ENCODE measurements at regions not wholly inside any gene's neighbourhood (a gene's known extent, or its start where the extent isn't known, plus 50 kb on each side); places are given as distances from the start of the nearest gene placed in this dataset.

DNA sequence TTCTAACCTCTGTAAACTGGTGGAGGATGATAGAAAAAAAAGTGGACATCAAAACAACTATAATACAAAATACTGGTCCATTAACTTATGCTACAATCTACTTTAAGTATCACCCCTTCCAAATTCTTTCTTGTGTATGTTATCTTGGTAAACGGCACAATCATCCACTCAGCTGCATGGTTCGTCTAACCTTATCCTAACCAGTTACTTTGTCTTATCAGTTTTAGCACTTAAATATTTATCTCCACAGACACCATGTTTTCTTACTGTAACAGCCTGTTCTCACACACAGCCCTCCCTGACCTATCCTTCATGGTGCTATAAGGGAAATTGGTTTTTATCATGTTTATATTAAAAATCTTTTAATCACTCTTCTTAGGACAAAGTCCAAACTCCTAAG, 157.2 kb downstream of the PTGER3 start:
- Histone ChIP-seq H3K79me2 (ENCODE audit: insufficient read depth, low read length) (no peaks in the 10 kb centered on the region), H2BK120ac (ENCODE audit: low read depth, low read length, poor library complexity, severe bottlenecking) (no peak overlapping the region), H3K4me2 (ENCODE audit: insufficient read depth, insufficient read length, low read length) (no peak overlapping the region), H3K4me1 (ENCODE audit: insufficient read depth, low read length) (peaks cover 5% of the 10 kb centered on the region; the same call in 1 of the 2 replicates), H3K9ac (ENCODE audit: extremely low read depth, insufficient read length, low read length) (no peak overlapping the region), H2AFZ (ENCODE audit: low read length) (no peak overlapping the region), H3K14ac (ENCODE audit: insufficient read depth, low read length) (no peak overlapping the region), H3K27ac (ENCODE audit: insufficient read length, low read depth, low read length) (no peak overlapping the region), H3K79me1 (ENCODE audit: insufficient read depth, low read depth, low read length, poor library complexity, severe bottlenecking) (no peaks in the 10 kb centered on the region), H3K23ac (ENCODE audit: insufficient read length, low read depth, low read length) (no peak overlapping the region), H2BK20ac (ENCODE audit: low read depth, low read length, poor library complexity, severe bottlenecking) (no peak overlapping the region), H3K27me3 (ENCODE audit: insufficient read depth, low read length) (no peaks in the 10 kb centered on the region), H4K5ac (ENCODE audit: insufficient read length, low read depth, low read length) (no peak overlapping the region), H3T11ph (ENCODE audit: low read length) (no peak overlapping the region), H2AK5ac (ENCODE audit: insufficient read length, low read length) (no peak overlapping the region), H2BK15ac (ENCODE audit: low read depth, low read length) (no peak overlapping the region), H2BK5ac (ENCODE audit: insufficient read length, low read length) (no peak overlapping the region), H3K56ac (ENCODE audit: insufficient read length, low read depth, low read length) (no peak overlapping the region), H4K91ac (ENCODE audit: insufficient read length, low read depth, low read length) (no peak overlapping the region), H3K23me2 (ENCODE audit: insufficient read length, low read depth, low read length, poor library complexity, severe bottlenecking) (no peaks in the 10 kb centered on the region), H4K20me1 (ENCODE audit: control insufficient read depth, insufficient read depth, insufficient read length) (no peaks in the 10 kb centered on the region), H4K8ac (replicated peaks; ENCODE audit: insufficient read length, low read depth, low read length) (no peak overlapping the region), H3K9me3 (ENCODE audit: control insufficient read depth, low read depth, low read length) (no peaks in the 10 kb centered on the region), H3K18ac (ENCODE audit: insufficient read length, low read depth, low read length) (no peak overlapping the region), H2BK12ac (ENCODE audit: insufficient read length, low read depth, low read length) (no peak overlapping the region), H3K4ac (ENCODE audit: low read depth, low read length) (no peak overlapping the region)
- Mint-ChIP-seq H3K27me3 (ENCODE audit: low read depth) (no peaks in the 10 kb centered on the region), H3K4me3 (no peak overlapping the region), H3K9me3 (no peaks in the 10 kb centered on the region), H3K27ac (no peak overlapping the region), H3K4me1 (peaks cover 13% of the 10 kb centered on the region in 2 experiments), H3K36me3 (ENCODE audit: insufficient read depth in 1 of 3, low read depth in 3 of 3) (no peaks in the 10 kb centered on the region)
- WGBS (ENCODE audit: extremely low coverage, insufficient read length, low lambda C conversion rate), result no CpG with 5 or more reads among the region's 2 CpGs
- TF ChIP-seq, protein P1, sequence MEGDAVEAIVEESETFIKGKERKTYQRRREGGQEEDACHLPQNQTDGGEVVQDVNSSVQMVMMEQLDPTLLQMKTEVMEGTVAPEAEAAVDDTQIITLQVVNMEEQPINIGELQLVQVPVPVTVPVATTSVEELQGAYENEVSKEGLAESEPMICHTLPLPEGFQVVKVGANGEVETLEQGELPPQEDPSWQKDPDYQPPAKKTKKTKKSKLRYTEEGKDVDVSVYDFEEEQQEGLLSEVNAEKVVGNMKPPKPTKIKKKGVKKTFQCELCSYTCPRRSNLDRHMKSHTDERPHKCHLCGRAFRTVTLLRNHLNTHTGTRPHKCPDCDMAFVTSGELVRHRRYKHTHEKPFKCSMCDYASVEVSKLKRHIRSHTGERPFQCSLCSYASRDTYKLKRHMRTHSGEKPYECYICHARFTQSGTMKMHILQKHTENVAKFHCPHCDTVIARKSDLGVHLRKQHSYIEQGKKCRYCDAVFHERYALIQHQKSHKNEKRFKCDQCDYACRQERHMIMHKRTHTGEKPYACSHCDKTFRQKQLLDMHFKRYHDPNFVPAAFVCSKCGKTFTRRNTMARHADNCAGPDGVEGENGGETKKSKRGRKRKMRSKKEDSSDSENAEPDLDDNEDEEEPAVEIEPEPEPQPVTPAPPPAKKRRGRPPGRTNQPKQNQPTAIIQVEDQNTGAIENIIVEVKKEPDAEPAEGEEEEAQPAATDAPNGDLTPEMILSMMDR (conservative IDR thresholded peaks at IDR 0.05), result no peak
- no peak for DNase-seq

Measured in H9 (cell line).